ENCODE measurements at regions not wholly inside any gene's neighbourhood (a gene's known extent, or its start where the extent isn't known, plus 50 kb on each side); places are given as distances from the start of the nearest gene placed in this dataset.

DNA sequence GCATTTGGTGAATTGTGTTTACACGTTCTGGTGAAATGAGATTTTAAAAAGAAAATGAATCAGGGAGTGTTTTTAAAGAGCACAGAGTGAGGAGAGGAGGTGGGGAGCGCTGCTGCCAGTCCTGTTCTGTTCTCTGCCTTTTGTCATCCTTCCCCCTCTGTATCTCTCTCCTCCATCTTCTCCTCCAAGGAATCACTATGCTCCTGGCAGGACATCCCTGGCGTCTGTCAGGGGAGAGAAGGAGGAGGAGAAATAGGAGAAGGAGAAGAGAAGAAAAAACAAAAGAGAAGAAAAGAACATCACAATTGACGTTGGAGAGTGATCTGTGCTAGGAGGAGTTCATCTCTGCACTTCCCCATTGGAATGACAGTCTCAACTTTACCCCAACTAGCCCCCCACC lies 627.6 kb upstream of the TBL1XR1 start:
- no peaks in the 10 kb centered on the region for H3K27me3 ChIP-seq (ENCODE audit: control insufficient read depth, insufficient read depth, low read length)
- peaks cover 38% of the 10 kb centered on the region for H3K4me1 ChIP-seq (ENCODE audit: control insufficient read depth, insufficient read depth, low read length)
- no peaks in the 10 kb centered on the region for H3K36me3 ChIP-seq (ENCODE audit: control insufficient read depth, insufficient read depth, low read length)
- no peak overlapping the region for H3K4me3 ChIP-seq (ENCODE audit: low read length)
- H3K27ac ChIP-seq (ENCODE audit: low read depth, low read length) = peak overlapping the region; percentile 81
- no peak overlapping the region for H3K9ac ChIP-seq (ENCODE audit: low read length)

GRCh38 chr3:177826253-177826652 lies 629.0 kb upstream of the TBL1XR1 start:
- no peak overlapping the region for H3K9ac ChIP-seq (ENCODE audit: low read length)
- H3K27ac ChIP-seq (ENCODE audit: low read depth, low read length) = peak overlapping the region; percentile 48
- no peak overlapping the region for H3K4me3 ChIP-seq (ENCODE audit: low read length)
- H3K4me1 ChIP-seq (ENCODE audit: control insufficient read depth, insufficient read depth, low read length) = peaks cover 38% of the 10 kb centered on the region
- H3K27me3 ChIP-seq (ENCODE audit: control insufficient read depth, insufficient read depth, low read length) = no peaks in the 10 kb centered on the region
- H3K36me3 ChIP-seq (ENCODE audit: control insufficient read depth, insufficient read depth, low read length) = no peaks in the 10 kb centered on the region

GRCh38 chr3:177827511-177828207 lies 630.4 kb upstream of the TBL1XR1 start:
- Histone ChIP-seq H3K27me3 (ENCODE audit: control insufficient read depth, insufficient read depth, low read length) (no peaks in the 10 kb centered on the region), H3K4me1 (ENCODE audit: control insufficient read depth, insufficient read depth, low read length) (peaks cover 36% of the 10 kb centered on the region), H3K36me3 (ENCODE audit: control insufficient read depth, insufficient read depth, low read length) (no peaks in the 10 kb centered on the region), H3K4me3 (ENCODE audit: low read length) (no peak overlapping the region), H3K9ac (ENCODE audit: low read length) (no peak overlapping the region), H3K27ac (ENCODE audit: low read depth, low read length) (peak overlapping the region; percentile 43)

DNA sequence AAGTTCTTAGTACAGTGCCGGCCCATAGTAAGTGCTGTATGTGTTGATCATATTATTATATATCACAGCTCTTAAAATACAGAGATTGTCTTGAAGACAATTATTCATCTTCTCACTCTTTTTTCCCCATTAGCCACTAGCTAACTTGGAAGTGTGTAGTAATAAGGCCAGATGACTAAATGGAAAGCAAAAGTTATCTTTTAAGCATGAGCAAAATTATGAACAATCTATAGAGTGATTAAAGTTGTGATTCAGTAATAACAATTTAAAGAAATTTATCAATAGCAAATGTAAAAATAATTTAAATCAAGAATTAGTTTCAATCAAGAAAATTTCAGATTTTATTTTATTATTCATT lies 630.9 kb upstream of the TBL1XR1 start:
- no peaks in the 10 kb centered on the region for H3K27me3 ChIP-seq (ENCODE audit: control insufficient read depth, insufficient read depth, low read length)
- no peak overlapping the region for H3K9ac ChIP-seq (ENCODE audit: low read length)
- H3K4me1 ChIP-seq (ENCODE audit: control insufficient read depth, insufficient read depth, low read length) = peaks cover 31% of the 10 kb centered on the region
- no peaks in the 10 kb centered on the region for H3K36me3 ChIP-seq (ENCODE audit: control insufficient read depth, insufficient read depth, low read length)
- H3K27ac ChIP-seq (ENCODE audit: low read depth, low read length) = peak overlapping the region; percentile 18
- H3K4me3 ChIP-seq (ENCODE audit: low read length) = no peak overlapping the region

GRCh38 chr3:177830411-177830849 lies 633.1 kb upstream of the TBL1XR1 start:
- no peaks in the 10 kb centered on the region for H3K36me3 ChIP-seq (ENCODE audit: control insufficient read depth, insufficient read depth, low read length)
- peaks cover 16% of the 10 kb centered on the region for H3K4me1 ChIP-seq (ENCODE audit: control insufficient read depth, insufficient read depth, low read length)
- H3K27me3 ChIP-seq (ENCODE audit: control insufficient read depth, insufficient read depth, low read length) = no peaks in the 10 kb centered on the region
- H3K9ac ChIP-seq (ENCODE audit: low read length) = no peak overlapping the region
- peak overlapping the region; percentile 74 for H3K27ac ChIP-seq (ENCODE audit: low read depth, low read length)
- H3K4me3 ChIP-seq (ENCODE audit: low read length) = no peak overlapping the region

DNA sequence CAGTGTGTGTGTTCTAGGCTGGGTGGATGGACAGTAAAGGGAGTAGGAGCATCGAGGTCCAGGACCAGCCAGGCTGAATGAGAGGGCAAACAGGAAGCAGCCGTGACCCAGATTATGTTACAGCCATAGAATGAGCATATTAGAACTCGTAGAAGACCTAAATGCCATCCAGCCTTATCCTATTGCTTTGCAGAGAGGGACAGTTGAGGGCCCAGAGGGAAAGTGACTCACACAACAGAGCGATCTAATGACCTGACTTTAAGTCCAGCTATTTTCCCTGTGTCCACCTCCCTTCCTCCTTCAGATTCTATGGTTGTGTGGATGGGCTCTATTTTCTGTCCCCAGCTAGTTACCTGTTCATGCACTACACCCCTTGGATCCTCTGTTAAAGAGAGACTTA lies 634.1 kb upstream of the TBL1XR1 start:
- no peak overlapping the region for H3K4me3 ChIP-seq (ENCODE audit: low read length)
- H3K36me3 ChIP-seq (ENCODE audit: control insufficient read depth, insufficient read depth, low read length) = no peaks in the 10 kb centered on the region
- no peaks in the 10 kb centered on the region for H3K27me3 ChIP-seq (ENCODE audit: control insufficient read depth, insufficient read depth, low read length)
- no peak overlapping the region for H3K9ac ChIP-seq (ENCODE audit: low read length)
- H3K27ac ChIP-seq (ENCODE audit: low read depth, low read length) = no peak overlapping the region
- peaks cover 16% of the 10 kb centered on the region for H3K4me1 ChIP-seq (ENCODE audit: control insufficient read depth, insufficient read depth, low read length)

DNA sequence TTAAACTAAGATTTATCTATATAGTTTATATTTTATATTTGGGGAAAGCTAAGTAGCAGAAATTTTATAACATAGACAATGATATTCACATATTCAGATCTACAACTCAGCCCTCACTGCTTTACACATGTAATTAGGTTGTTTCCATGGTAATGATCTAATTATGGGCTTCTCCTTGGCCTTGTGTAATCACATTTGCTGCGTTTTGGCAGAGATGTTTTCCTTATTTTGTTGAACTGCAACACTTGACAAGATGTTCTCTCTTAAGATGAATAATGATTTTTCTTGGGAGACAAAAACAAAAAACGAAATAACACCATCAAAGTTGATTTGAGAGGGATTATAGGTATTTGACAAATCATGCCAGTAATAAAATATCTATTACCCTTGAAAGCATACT lies 635.6 kb upstream of the TBL1XR1 start:
- Histone ChIP-seq H3K36me3 (ENCODE audit: control insufficient read depth, insufficient read depth, low read length) (no peaks in the 10 kb centered on the region), H3K4me3 (ENCODE audit: low read length) (no peak overlapping the region), H3K27me3 (ENCODE audit: control insufficient read depth, insufficient read depth, low read length) (no peaks in the 10 kb centered on the region), H3K9ac (ENCODE audit: low read length) (no peak overlapping the region), H3K27ac (ENCODE audit: low read depth, low read length) (no peak overlapping the region), H3K4me1 (ENCODE audit: control insufficient read depth, insufficient read depth, low read length) (peaks cover 10% of the 10 kb centered on the region)

DNA sequence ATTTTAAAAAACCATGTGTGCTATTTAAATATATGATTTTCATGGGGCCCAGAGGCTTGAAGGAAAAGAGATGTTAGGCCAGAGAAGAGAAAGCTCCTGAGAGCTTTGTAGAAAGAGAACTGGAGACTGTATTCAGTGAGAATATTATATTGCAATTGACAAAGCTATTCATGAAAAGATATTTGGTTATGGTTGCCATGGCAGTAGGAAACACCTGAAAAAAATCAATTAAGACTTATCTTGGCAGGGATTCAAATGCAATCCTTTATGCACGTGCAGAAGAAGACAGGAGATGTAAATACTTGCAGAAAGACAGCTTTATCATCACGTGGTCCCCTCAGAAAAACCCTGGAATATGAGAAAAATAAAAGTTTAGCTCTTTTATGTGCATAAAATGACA lies 636.0 kb upstream of the TBL1XR1 start:
- H3K4me3 ChIP-seq (ENCODE audit: low read length) = no peak overlapping the region
- H3K9ac ChIP-seq (ENCODE audit: low read length) = no peak overlapping the region
- no peaks in the 10 kb centered on the region for H3K27me3 ChIP-seq (ENCODE audit: control insufficient read depth, insufficient read depth, low read length)
- H3K27ac ChIP-seq (ENCODE audit: low read depth, low read length) = no peak overlapping the region
- H3K36me3 ChIP-seq (ENCODE audit: control insufficient read depth, insufficient read depth, low read length) = no peaks in the 10 kb centered on the region
- H3K4me1 ChIP-seq (ENCODE audit: control insufficient read depth, insufficient read depth, low read length) = peaks cover 10% of the 10 kb centered on the region

GRCh38 chr3:177835008-177835407 lies 637.7 kb upstream of the TBL1XR1 start:
- Histone ChIP-seq H3K4me1 (ENCODE audit: control insufficient read depth, insufficient read depth, low read length) (peaks cover 10% of the 10 kb centered on the region), H3K9ac (ENCODE audit: low read length) (no peak overlapping the region), H3K4me3 (ENCODE audit: low read length) (no peak overlapping the region), H3K27ac (ENCODE audit: low read depth, low read length) (no peak overlapping the region), H3K36me3 (ENCODE audit: control insufficient read depth, insufficient read depth, low read length) (no peaks in the 10 kb centered on the region), H3K27me3 (ENCODE audit: control insufficient read depth, insufficient read depth, low read length) (no peaks in the 10 kb centered on the region)

- Histone ChIP-seq H3K27ac (ENCODE audit: low read depth, low read length) (no peak overlapping the region), H3K4me3 (ENCODE audit: low read length) (no peak overlapping the region), H3K36me3 (ENCODE audit: control insufficient read depth, insufficient read depth, low read length) (no peaks in the 10 kb centered on the region), H3K9ac (ENCODE audit: low read length) (no peak overlapping the region), H3K4me1 (ENCODE audit: control insufficient read depth, insufficient read depth, low read length) (peaks cover 4% of the 10 kb centered on the region), H3K27me3 (ENCODE audit: control insufficient read depth, insufficient read depth, low read length) (no peaks in the 10 kb centered on the region)
These were observed 638.6 kb upstream of the TBL1XR1 start for GRCh38 chr3:177835917-177836316.

DNA sequence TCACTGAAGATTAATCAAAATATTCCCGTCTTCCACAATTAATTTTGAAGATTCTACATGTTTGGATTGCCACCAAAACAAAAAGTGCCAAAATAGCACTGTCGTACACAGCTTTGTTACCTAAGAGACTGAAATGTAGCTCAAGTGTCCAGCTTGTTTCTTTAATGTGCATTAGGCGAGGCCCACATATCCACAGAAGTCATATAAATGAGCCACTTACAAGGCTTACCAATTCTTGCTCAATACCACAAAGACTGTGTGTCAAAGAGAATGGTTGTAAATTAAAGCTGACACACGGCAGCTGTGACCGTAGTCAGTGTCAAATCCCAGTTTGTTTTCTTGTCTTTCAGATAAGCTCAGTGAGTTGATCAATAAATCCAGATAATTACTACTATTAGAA lies 639.4 kb upstream of the TBL1XR1 start:
- H3K27me3 ChIP-seq (ENCODE audit: control insufficient read depth, insufficient read depth, low read length) = no peaks in the 10 kb centered on the region
- no peaks in the 10 kb centered on the region for H3K36me3 ChIP-seq (ENCODE audit: control insufficient read depth, insufficient read depth, low read length)
- H3K9ac ChIP-seq (ENCODE audit: low read length) = no peak overlapping the region
- no peak overlapping the region for H3K27ac ChIP-seq (ENCODE audit: low read depth, low read length)
- H3K4me1 ChIP-seq (ENCODE audit: control insufficient read depth, insufficient read depth, low read length) = peaks cover 4% of the 10 kb centered on the region
- H3K4me3 ChIP-seq (ENCODE audit: low read length) = no peak overlapping the region

- H3K27ac ChIP-seq (ENCODE audit: low read depth, low read length) = no peak overlapping the region
These were observed 640.8 kb upstream of the TBL1XR1 start for GRCh38 chr3:177837951-177838655.

More at GRCh38 chr3:177837951-177838655, 640.8 kb upstream of the TBL1XR1 start:
- Histone ChIP-seq H3K9ac (ENCODE audit: low read length) (no peak overlapping the region), H3K4me1 (ENCODE audit: control insufficient read depth, insufficient read depth, low read length) (peaks cover 4% of the 10 kb centered on the region), H3K27me3 (ENCODE audit: control insufficient read depth, insufficient read depth, low read length) (no peaks in the 10 kb centered on the region), H3K36me3 (ENCODE audit: control insufficient read depth, insufficient read depth, low read length) (no peaks in the 10 kb centered on the region), H3K4me3 (ENCODE audit: low read length) (no peak overlapping the region)

Data from rectal smooth muscle tissue (tissue), 1 donor.